Spleen (tissue), 11 donors: ENCODE measurements at regions not wholly inside any gene's neighbourhood (a gene's known extent, or its start where the extent isn't known, plus 50 kb on each side); places are given as distances from the start of the nearest gene placed in this dataset.
"Not testable (repeated sequence)": the region's sequence is repeated elsewhere in the genome, so short reads cannot be mapped to it uniquely, and the experiment has no call there.

ENCODE experiments used
- DNase-seq: peaks from one replicate; pipeline ENCODE4 v3.0.0-alpha.2; 2020
- H3K27ac ChIP-seq, 8 donors: fragments of 200-600 bp; sonication (generic) in 7 of 8; 1 replicate in 4 of 8; 2 replicates in 4 of 8; pipeline versions ENCODE4 v1.5.0 to v1.8.0; 2016 to 2021; ENCODE audit warnings: inconsistent platforms in 4 of 8, mild to moderate bottlenecking in 4 of 8, moderate library complexity in 1 of 8
- H3K27me3 ChIP-seq, 7 donors: fragments of 200-600 bp; sonication (generic) in 6 of 7; replicated peaks in 1 of 7; 1 replicate in 4 of 7; 2 replicates in 3 of 7; pipeline versions ENCODE4 v1.5.0 to v1.8.0; 2016 to 2021; ENCODE audit warnings: inconsistent platforms in 3 of 7, mild to moderate bottlenecking in 1 of 7
- H3K36me3 ChIP-seq, 6 donors: fragments of 200-600 bp; sonication (generic) in 5 of 6; 1 replicate in 4 of 6; 2 replicates in 2 of 6; pipeline versions ENCODE4 v1.5.0 to v1.8.0; 2016 to 2021; ENCODE audit warnings: inconsistent platforms in 2 of 6
- H3K4me1 ChIP-seq, 6 donors: fragments of 200-600 bp; sonication (generic) in 5 of 6; 1 replicate in 3 of 6; 2 replicates in 3 of 6; pipeline versions ENCODE4 v1.5.0 to v1.8.0; 2016 to 2021; ENCODE audit warnings: inconsistent platforms in 3 of 6
- H3K4me3 ChIP-seq, 8 donors: fragments of 200-600 bp; sonication (generic) in 7 of 8; 1 replicate in 4 of 8; 2 replicates in 4 of 8; pipeline versions ENCODE4 v1.5.0 to v1.8.0; 2016 to 2021; ENCODE audit warnings: inconsistent platforms in 4 of 8, mild to moderate bottlenecking in 4 of 8, moderate library complexity in 2 of 8
- H3K9me3 ChIP-seq, 8 donors: fragments of 200-600 bp; sonication (generic) in 7 of 8; 1 replicate in 4 of 8; 2 replicates in 4 of 8; pipeline versions ENCODE4 v1.5.0 to v1.8.0; 2016 to 2021; ENCODE audit warnings: inconsistent platforms in 4 of 8
- POLR2A ChIP-seq, 3 donors: fragments of 450-650 bp; IDR thresholded peaks; one replicate each; pipeline ENCODE4 v1.5.1; 2017; ENCODE audit warnings: antibody characterized with exemption in 3 of 3, mild to moderate bottlenecking in 1 of 3
- POLR2AphosphoS5 ChIP-seq, 3 donors: sonication (generic); formaldehyde crosslinking; IDR thresholded peaks; one replicate each; pipeline ENCODE4 v1.5.1; 2017; ENCODE audit warnings: antibody characterized with exemption in 3 of 3
- WGBS, 5 donors: extraction: QIAGEN DNeasy Blood & Tissue Kit in 3 of 5; methylation state at CpG; one replicate each; pipeline versions ENCODE4 v1.1.5 to v1.1.7; 2013 to 2018; 5-methylcytosine and 5-hydroxymethylcytosine counted together
- intact Hi-C: fragments of 100-400 bp; cut with DNase I; formaldehyde crosslinking; loops from one replicate; pipeline ENCODE4 v1.15.0; 2023; ENCODE audit warnings: low total_unique reads
- TF ChIP-seq, protein P1 (sequence below), 11 experiments: fragments of 200-600 bp in 7 of 11; fragments of 450-650 bp in 4 of 11; sonication (generic) in 4 of 11; IDR thresholded peaks in 8 of 11; conservative IDR thresholded peaks in 3 of 11; 1 replicate in 7 of 11; 2 replicates in 4 of 11; pipeline versions ENCODE4 v1.4.0 to v1.8.0; 2016 to 2021; ENCODE audit warnings: antibody characterized with exemption in 11 of 11, inconsistent platforms in 4 of 11, mild to moderate bottlenecking in 1 of 11
- donor health status: healthy with polysubstance abuse.
- donor health status: DM: no; HTN: no; CAD: no; lungs with moderate emphysema.
- donor health status: DM: no; HTN: no; CAD: no.
- donor health status: Bipolar disorder and iron deficiency.
- donor health status: healthy.
- donor health status: DM: no; HTN: no; CAD: no.
- donor health status: DM: yes; HTN: yes; CAD: no.

DNA sequence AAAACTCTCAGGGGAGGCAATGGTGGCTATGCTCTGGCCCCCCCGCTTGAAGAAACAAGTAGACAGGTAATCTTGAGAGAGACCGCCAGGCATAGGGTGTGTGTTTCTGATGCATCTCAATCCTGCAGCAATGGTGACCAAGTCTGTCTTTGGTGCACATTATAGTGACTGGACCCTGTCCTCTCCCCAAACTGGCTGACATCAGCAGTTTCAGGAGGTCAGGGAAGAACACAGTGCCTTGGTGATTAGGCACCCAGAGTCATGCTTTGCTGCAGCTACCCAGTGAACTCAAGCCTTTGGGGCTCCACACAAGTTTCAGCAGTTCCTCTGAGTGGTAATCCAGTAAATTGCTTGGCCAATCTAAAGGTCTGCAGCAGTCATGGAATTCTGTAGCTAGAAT is 318.3 kb downstream of the SPIN4 start:
- Histone ChIP-seq H3K4me1 (no peaks in the 10 kb centered on the region), H3K36me3 (no peaks in the 10 kb centered on the region), H3K4me3 (no peak overlapping the region), H3K9me3 (peaks cover 0 to 31% (median 4%) of the 10 kb centered on the region in 8 donors), H3K27me3 (no peaks in the 10 kb centered on the region), H3K27ac (no peak overlapping the region)
- DNase-seq = no peak
- 40 to 79% (median 78%) methylated on average over 1 to 2 of the region's 2 CpGs for WGBS, 5 donors
- intact Hi-C loops = no loop called here
- no peak for TF ChIP-seq POLR2A (IDR thresholded peaks at IDR 0.05)
- no peak for TF ChIP-seq POLR2AphosphoS5 (IDR thresholded peaks at IDR 0.05)
- TF ChIP-seq, protein P1, sequence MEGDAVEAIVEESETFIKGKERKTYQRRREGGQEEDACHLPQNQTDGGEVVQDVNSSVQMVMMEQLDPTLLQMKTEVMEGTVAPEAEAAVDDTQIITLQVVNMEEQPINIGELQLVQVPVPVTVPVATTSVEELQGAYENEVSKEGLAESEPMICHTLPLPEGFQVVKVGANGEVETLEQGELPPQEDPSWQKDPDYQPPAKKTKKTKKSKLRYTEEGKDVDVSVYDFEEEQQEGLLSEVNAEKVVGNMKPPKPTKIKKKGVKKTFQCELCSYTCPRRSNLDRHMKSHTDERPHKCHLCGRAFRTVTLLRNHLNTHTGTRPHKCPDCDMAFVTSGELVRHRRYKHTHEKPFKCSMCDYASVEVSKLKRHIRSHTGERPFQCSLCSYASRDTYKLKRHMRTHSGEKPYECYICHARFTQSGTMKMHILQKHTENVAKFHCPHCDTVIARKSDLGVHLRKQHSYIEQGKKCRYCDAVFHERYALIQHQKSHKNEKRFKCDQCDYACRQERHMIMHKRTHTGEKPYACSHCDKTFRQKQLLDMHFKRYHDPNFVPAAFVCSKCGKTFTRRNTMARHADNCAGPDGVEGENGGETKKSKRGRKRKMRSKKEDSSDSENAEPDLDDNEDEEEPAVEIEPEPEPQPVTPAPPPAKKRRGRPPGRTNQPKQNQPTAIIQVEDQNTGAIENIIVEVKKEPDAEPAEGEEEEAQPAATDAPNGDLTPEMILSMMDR (IDR thresholded peaks at IDR 0.05 in 8 of 11, conservative IDR thresholded peaks at IDR 0.05 in 3 of 11) = no peak

DNA sequence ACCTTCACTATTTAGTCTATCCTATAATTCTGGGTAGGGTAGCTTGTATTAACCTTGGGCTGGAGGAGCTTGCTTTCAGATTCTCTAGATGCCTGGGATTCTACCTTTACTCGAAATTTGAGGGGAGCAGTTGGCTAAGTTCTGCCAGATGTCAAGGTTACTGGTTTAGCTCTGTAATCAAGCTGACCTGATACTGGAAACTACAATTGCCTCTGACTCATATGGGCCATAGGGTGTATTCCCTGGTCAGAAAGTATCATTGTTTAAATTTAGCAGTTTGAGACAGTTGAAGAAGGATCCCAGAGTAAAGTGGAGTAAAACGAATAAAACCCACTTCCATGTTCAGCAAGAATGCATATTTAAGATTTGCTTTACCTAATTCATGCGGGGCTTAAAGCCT is 337.6 kb downstream of the SPIN4 start:
- no peak overlapping the region for H3K27ac ChIP-seq
- no peak for DNase-seq
- H3K36me3 ChIP-seq = no peaks in the 10 kb centered on the region
- H3K27me3 ChIP-seq = no peaks in the 10 kb centered on the region
- no peak overlapping the region for H3K4me3 ChIP-seq
- TF ChIP-seq, protein P1 (IDR thresholded peaks at IDR 0.05 in 8 of 11, conservative IDR thresholded peaks at IDR 0.05 in 3 of 11) = no peak
- TF ChIP-seq POLR2A (IDR thresholded peaks at IDR 0.05) = no peak
- TF ChIP-seq POLR2AphosphoS5 (IDR thresholded peaks at IDR 0.05) = no peak
- H3K9me3 ChIP-seq = peaks cover 0 to 40% (median 0%) of the 10 kb centered on the region in 8 donors
- H3K4me1 ChIP-seq = no peaks in the 10 kb centered on the region
- intact Hi-C loops = no loop called here
- WGBS, 5 donors = 34 to 68% (median 64%) methylated on average over 3 of the region's 3 CpGs

DNA sequence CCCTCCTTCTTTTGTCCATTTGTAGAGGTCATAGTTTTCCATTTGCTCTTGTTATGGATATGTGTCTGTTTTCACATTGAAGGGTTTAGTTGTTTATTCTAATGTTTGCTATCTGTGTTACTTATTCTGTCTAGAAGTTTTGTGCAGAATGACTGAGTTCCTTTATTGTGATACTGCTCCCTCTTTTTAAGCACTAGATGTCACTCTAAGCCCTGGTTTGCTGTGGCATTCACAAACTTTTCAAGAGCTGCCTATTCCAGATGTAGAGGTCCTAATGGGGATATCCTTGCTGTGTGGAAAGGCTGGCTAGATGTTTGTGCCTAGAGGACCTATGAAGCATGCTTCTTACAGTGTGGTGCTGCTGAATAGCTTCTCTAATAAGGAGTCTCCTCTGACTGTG is 338.6 kb downstream of the SPIN4 start:
- H3K36me3 ChIP-seq = no peaks in the 10 kb centered on the region
- H3K9me3 ChIP-seq = peaks cover 0 to 42% (median 0%) of the 10 kb centered on the region in 8 donors
- intact Hi-C loops = no loop called here
- no peak for DNase-seq
- TF ChIP-seq, protein P1 (IDR thresholded peaks at IDR 0.05 in 8 of 11, conservative IDR thresholded peaks at IDR 0.05 in 3 of 11) = no peak
- TF ChIP-seq POLR2AphosphoS5 (IDR thresholded peaks at IDR 0.05) = no peak
- TF ChIP-seq POLR2A (IDR thresholded peaks at IDR 0.05) = no peak
- no peak overlapping the region for H3K4me3 ChIP-seq
- H3K4me1 ChIP-seq = no peaks in the 10 kb centered on the region
- H3K27me3 ChIP-seq = no peaks in the 10 kb centered on the region
- no peak overlapping the region for H3K27ac ChIP-seq

DNA sequence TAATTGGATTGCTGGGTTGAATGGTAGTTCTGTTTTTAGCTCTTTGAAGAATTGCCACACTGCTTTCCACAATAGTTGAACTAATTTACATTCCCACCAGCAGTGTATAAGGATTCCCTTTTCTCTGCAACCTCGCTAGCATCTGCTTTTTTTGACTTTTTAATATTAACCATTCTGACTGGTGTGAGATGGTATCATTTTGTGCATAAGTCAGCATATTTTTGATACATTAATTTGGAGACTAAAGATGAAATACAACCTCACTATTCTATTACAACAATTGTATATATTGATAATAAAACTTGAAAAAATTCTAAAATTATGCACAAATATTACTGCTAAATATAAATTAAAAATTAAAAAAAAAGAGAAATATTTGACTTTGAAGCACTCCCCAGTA is 350.9 kb downstream of the SPIN4 start:
- H3K27ac ChIP-seq, DNase-seq, H3K27me3 ChIP-seq, H3K4me3 ChIP-seq, H3K4me1 ChIP-seq, intact Hi-C loops, H3K36me3 ChIP-seq: not testable (repeated sequence)
- WGBS, 5 donors = 28 to 75% (median 41%) methylated on average over 1 of the region's 1 CpG
- peaks cover 2 to 52% (median 12%) of the 10 kb centered on the region in 8 donors for H3K9me3 ChIP-seq
